ENCODE measurements at regions not wholly inside any gene's neighbourhood (a gene's known extent, or its start where the extent isn't known, plus 50 kb on each side); places are given as distances from the start of the nearest gene placed in this dataset.
"Not testable (repeated sequence)": the region's sequence is repeated elsewhere in the genome, so short reads cannot be mapped to it uniquely, and the experiment has no call there.

- no peak overlapping the region for H3K4me3 ChIP-seq (ENCODE audit: low read depth, low read length)
- TF ChIP-seq CTCF (IDR thresholded peaks at IDR 0.05; ENCODE audit: low read depth, low read length) (no peak), MAX (IDR thresholded peaks at IDR 0.05; ENCODE audit: low read depth, low read length) (no peak), POLR2A (IDR thresholded peaks at IDR 0.05; ENCODE audit: extremely low read depth, insufficient read length) (no peak), MYC (IDR thresholded peaks at IDR 0.05; ENCODE audit: low read depth, low read length) (no peak)
- DNase-seq (ENCODE audit: low read depth), result no peak
Measured at GRCh38 chr3:74200952-74201351, 413.5 kb downstream of the CNTN3 start.

DNA sequence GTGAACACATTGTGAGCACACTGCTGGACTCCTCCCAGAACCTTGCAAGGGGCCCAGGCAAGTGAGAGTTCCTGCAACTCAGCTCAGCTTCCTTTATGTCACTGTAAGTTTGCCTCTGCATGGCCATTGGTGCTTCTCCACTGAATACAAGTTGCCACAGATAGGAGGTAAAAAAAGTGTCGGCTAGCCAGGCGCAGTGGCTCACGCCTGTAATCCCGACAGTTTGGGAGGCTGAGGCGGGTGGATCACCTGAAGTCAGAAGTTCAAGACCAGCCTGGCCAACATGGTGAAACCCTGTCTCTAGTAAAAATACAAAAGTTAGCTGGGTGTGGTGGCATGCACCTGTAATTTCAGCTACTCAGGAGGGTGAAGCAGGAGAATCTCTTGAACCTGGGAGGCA, 435.8 kb downstream of the CNTN3 start:
- H3K4me3 ChIP-seq (ENCODE audit: low read depth, low read length); DNase-seq (ENCODE audit: low read depth): not testable (repeated sequence)

DNA sequence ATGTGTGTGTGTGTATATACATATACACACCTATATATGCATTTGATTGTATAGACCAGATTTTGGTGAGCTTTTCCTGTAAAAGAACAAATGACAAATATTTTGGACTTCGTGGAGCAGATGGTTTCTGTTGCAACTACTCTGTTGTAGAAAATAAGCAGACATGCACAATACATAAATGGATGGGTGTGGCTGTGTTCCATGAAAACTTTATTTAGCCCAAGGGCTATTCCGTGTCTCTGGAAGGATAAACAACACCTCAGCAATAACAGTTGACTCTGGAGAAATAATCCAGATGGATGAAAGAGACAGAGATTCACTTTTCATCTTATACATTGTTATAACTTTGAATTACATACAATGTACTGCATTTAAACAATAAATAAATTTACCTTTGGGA, 441.4 kb downstream of the CNTN3 start:
- TF ChIP-seq CTCF (IDR thresholded peaks at IDR 0.05; ENCODE audit: low read depth, low read length), result no peak
- no peak for TF ChIP-seq POLR2A (IDR thresholded peaks at IDR 0.05; ENCODE audit: extremely low read depth, insufficient read length)
- TF ChIP-seq MYC (IDR thresholded peaks at IDR 0.05; ENCODE audit: low read depth, low read length), result no peak
- no peak for TF ChIP-seq MAX (IDR thresholded peaks at IDR 0.05; ENCODE audit: low read depth, low read length)
- DNase-seq (ENCODE audit: low read depth), result no peak
- H3K4me3 ChIP-seq (ENCODE audit: low read depth, low read length), result no peak overlapping the region

DNA sequence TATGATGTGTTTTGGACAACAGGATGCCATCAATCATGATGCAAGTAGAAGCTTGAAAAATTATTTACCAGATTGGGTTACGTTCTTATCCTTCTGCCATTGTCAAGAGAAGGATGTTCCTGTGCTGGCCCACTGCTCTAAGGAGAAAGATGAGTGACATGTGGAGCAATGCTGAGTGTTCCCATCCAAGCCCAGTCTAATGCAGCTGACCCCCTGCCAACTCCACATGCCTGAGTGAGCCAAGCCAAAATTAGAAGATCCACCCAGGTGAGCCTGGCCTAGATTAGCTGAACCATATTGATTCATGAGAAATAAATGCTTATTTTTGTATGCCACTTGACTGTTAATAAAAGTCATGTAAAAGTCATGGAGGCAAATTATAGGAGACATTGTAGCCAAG, 446.5 kb downstream of the CNTN3 start:
- TF ChIP-seq POLR2A (IDR thresholded peaks at IDR 0.05; ENCODE audit: extremely low read depth, insufficient read length) (no peak), MYC (IDR thresholded peaks at IDR 0.05; ENCODE audit: low read depth, low read length) (no peak), CTCF (IDR thresholded peaks at IDR 0.05; ENCODE audit: low read depth, low read length) (no peak), MAX (IDR thresholded peaks at IDR 0.05; ENCODE audit: low read depth, low read length) (no peak)
- H3K4me3 ChIP-seq (ENCODE audit: low read depth, low read length), result no peak overlapping the region
- no peak for DNase-seq (ENCODE audit: low read depth)

GRCh38 chr3:74165211-74165610, 449.2 kb downstream of the CNTN3 start:
- no peak overlapping the region for H3K4me3 ChIP-seq (ENCODE audit: low read depth, low read length)
- TF ChIP-seq POLR2A (IDR thresholded peaks at IDR 0.05; ENCODE audit: extremely low read depth, insufficient read length), result no peak
- no peak for DNase-seq (ENCODE audit: low read depth)

- DNase-seq (ENCODE audit: low read depth), result no peak
- TF ChIP-seq CTCF (IDR thresholded peaks at IDR 0.05; ENCODE audit: low read depth, low read length), result no peak
- TF ChIP-seq MAX (IDR thresholded peaks at IDR 0.05; ENCODE audit: low read depth, low read length), result no peak
- TF ChIP-seq POLR2A (IDR thresholded peaks at IDR 0.05; ENCODE audit: extremely low read depth, insufficient read length), result no peak
- no peak for TF ChIP-seq MYC (IDR thresholded peaks at IDR 0.05; ENCODE audit: low read depth, low read length)
- H3K4me3 ChIP-seq (ENCODE audit: low read depth, low read length), result no peak overlapping the region
Measured at GRCh38 chr3:74149466-74149865, 465.0 kb downstream of the CNTN3 start.

DNA sequence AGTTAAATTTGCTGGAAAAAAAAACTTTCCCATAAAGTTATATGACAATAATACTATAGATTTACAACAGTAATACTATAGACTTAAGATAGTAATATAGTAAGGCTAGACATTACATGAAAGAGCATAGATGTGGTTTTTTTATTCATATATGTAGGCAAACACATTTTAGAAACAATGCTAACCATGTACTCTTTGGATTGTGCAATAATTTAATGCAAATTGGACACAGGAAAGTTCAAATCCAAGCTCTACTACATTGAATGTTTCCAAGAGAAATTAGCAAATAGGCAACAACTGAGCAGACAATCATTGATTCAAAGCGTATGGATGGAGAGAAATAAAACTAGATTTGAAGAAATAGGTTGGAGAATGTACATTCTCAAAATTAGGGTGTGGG, 469.2 kb downstream of the CNTN3 start:
- no peak overlapping the region for H3K4me3 ChIP-seq (ENCODE audit: low read depth, low read length)
- TF ChIP-seq CTCF (IDR thresholded peaks at IDR 0.05; ENCODE audit: low read depth, low read length) (no peak), MAX (IDR thresholded peaks at IDR 0.05; ENCODE audit: low read depth, low read length) (no peak), MYC (IDR thresholded peaks at IDR 0.05; ENCODE audit: low read depth, low read length) (no peak), POLR2A (IDR thresholded peaks at IDR 0.05; ENCODE audit: extremely low read depth, insufficient read length) (no peak)
- DNase-seq (ENCODE audit: low read depth), result no peak
